HCT116 (cell line): ENCODE measurements at regions not wholly inside any gene's neighbourhood (a gene's known extent, or its start where the extent isn't known, plus 50 kb on each side); places are given as distances from the start of the nearest gene placed in this dataset.

Experiments
- ATAC-seq: fragments of 200-7000 bp; cut with Tn5 transposase; 2 replicates; pipeline ENCODE4 v1.9.1; 2020; ENCODE audit warnings: mild to moderate bottlenecking, moderate library complexity
- BruUV-seq: library from RNA; stranded (reverse); fragments of 400-500 nt; replicated peaks from 2 replicates; lab custom pipeline; 2021; lab: Mats Ljungman, UMichigan
- CTCF ChIA-PET: fragments of 300-600 bp; sonication (Branson Sonifier 250); formaldehyde crosslinking; loops from one replicate; lab custom pipeline; 2021; ENCODE audit warnings: antibody characterized with exemption; lab: Charles Lee
- POLR2A ChIA-PET: fragments of 300-600, 350-600 bp; sonication (Branson Sonifier 250); formaldehyde crosslinking; loops from one replicate; lab custom pipeline; 2021; ENCODE audit warnings: antibody characterized with exemption; lab: Charles Lee
- RAD21 ChIA-PET, 2 experiments: fragments of 300-600 bp; sonication (Branson Sonifier 250); formaldehyde crosslinking; loops; one replicate each; lab custom pipeline; 2023; ENCODE audit warnings: low total read pairs in 2 of 2; ENCODE audit not compliant: uncharacterized antibody in 2 of 2, unreplicated experiment in 2 of 2, low non-redundant PET in 1 of 2; lab: Charles Lee
- DNase-seq: peaks from one replicate; pipeline ENCODE4 v3.0.0-alpha.2; 2010; ENCODE audit warnings: low read depth, low spot score
- H2AFZ ChIP-seq: fragments of 200-600 bp; shearing (Covaris generic), sonication (generic); 2 replicates; pipeline ENCODE4 v1.6.1; 2017; ENCODE audit warnings: low read depth, mixed run types, mixed read lengths, antibody characterized with exemption, low read length; ENCODE audit not compliant: poor library complexity, severe bottlenecking
- H3K27ac ChIP-seq: 2 replicates; pipeline ENCODE4 v1.5.1; 2012; ENCODE audit warnings: low read depth, low read length
- H3K27me3 ChIP-seq: fragments of 200-600 bp; sonication (generic); 2 replicates; pipeline ENCODE4 v1.6.1; 2016; ENCODE audit warnings: mixed run types, low read length, mixed read lengths; ENCODE audit not compliant: insufficient read depth
- H3K36me3 ChIP-seq, 2 experiments: fragments of 200-500 bp in 1 of 2; fragments of 200-600 bp in 1 of 2; sonication (Bioruptor generic) in 1 of 2; sonication (generic) in 1 of 2; 2 replicates each; pipeline versions ENCODE4 v1.5.1 to v1.6.1; 2014 to 2016; ENCODE audit warnings: low read length in 2 of 2, inconsistent platforms in 1 of 2, mixed read lengths in 1 of 2, mixed run types in 1 of 2; ENCODE audit not compliant: insufficient read depth in 2 of 2, control insufficient read depth in 1 of 2
- H3K4me1 ChIP-seq, 2 experiments: fragments of 200-600 bp in 1 of 2; sonication (generic) in 1 of 2; 2 replicates each; pipeline versions ENCODE4 v1.5.1 to v1.6.1; 2012 to 2017; ENCODE audit warnings: low read length in 2 of 2, inconsistent platforms in 1 of 2, mild to moderate bottlenecking in 1 of 2, mixed read lengths in 1 of 2, mixed run types in 1 of 2, moderate library complexity in 1 of 2; ENCODE audit not compliant: insufficient read depth in 2 of 2, control insufficient read depth in 1 of 2
- H3K4me2 ChIP-seq: fragments of 200-600 bp; sonication (generic); 2 replicates; pipeline ENCODE4 v1.6.1; 2017; ENCODE audit warnings: mixed run types, low read length, mixed read lengths
- H3K4me3 ChIP-seq, 2 experiments: fragments of 200-600 bp in 1 of 2; sonication (generic) in 1 of 2; replicated peaks in 1 of 2; 2 replicates each; pipeline ENCODE4 v1.5.1; 2011 to 2016; ENCODE audit warnings: low read length in 2 of 2, control low read depth in 1 of 2, low read depth in 1 of 2, mild to moderate bottlenecking in 1 of 2, mixed read lengths in 1 of 2, mixed run types in 1 of 2
- H3K79me2 ChIP-seq: fragments of 200-600 bp; sonication (generic); 2 replicates; pipeline ENCODE4 v1.6.1; 2017; ENCODE audit warnings: mild to moderate bottlenecking, mixed run types, low read length, moderate library complexity, mixed read lengths; ENCODE audit not compliant: insufficient read depth
- H3K9ac ChIP-seq: fragments of 200-600 bp; sonication (generic); 2 replicates; pipeline ENCODE4 v1.6.1; 2016; ENCODE audit warnings: low read length, mixed read lengths
- H3K9me2 ChIP-seq: fragments of 200-600 bp; sonication (generic), shearing (Covaris generic); 2 replicates; pipeline ENCODE4 v1.6.1; 2017; ENCODE audit warnings: mixed run types, mild to moderate bottlenecking, moderate library complexity; ENCODE audit not compliant: insufficient read depth
- H3K9me3 ChIP-seq, 2 experiments: fragments of 200-500 bp in 1 of 2; fragments of 200-600 bp in 1 of 2; sonication (Bioruptor generic) in 1 of 2; sonication (generic) in 1 of 2; 2 replicates each; pipeline ENCODE4 v1.6.1; 2014 to 2017; ENCODE audit warnings: low read length in 2 of 2, mixed read lengths in 2 of 2, inconsistent platforms in 1 of 2, low read depth in 1 of 2, mild to moderate bottlenecking in 1 of 2, mixed run types in 1 of 2, moderate library complexity in 1 of 2; ENCODE audit not compliant: control insufficient read depth in 1 of 2, insufficient read depth in 1 of 2
- H4K20me1 ChIP-seq: fragments of 200-600 bp; sonication (generic), shearing (Covaris generic); 2 replicates; pipeline ENCODE4 v1.6.1; 2017; ENCODE audit warnings: mixed run types, mild to moderate bottlenecking, moderate library complexity; ENCODE audit not compliant: insufficient read depth
- CTCF ChIP-seq, 3 experiments: fragments of 200-600 bp in 1 of 3; sonication (generic) in 1 of 3; IDR thresholded peaks in 2 of 3; conservative IDR thresholded peaks in 1 of 3; 2 replicates each; pipeline ENCODE4 v1.5.1; 2012 to 2017; ENCODE audit warnings: low read depth in 2 of 3, low read length in 2 of 3, antibody characterized with exemption in 1 of 3, borderline replicate concordance in 1 of 3, control low read depth in 1 of 3, mild to moderate bottlenecking in 1 of 3, mixed read lengths in 1 of 3, mixed run types in 1 of 3, moderate library complexity in 1 of 3; ENCODE audit not compliant: insufficient read depth in 1 of 3
- JUND ChIP-seq: IDR thresholded peaks from 2 replicates; pipeline ENCODE4 v1.6.1; 2012
- POLR2AphosphoS5 ChIP-seq: IDR thresholded peaks from 2 replicates; pipeline ENCODE4 v1.6.1; 2011; ENCODE audit warnings: mild to moderate bottlenecking, low read depth, low read length, moderate library complexity
- SRF ChIP-seq: IDR thresholded peaks from 2 replicates; pipeline ENCODE4 v1.6.1; 2012; ENCODE audit warnings: low read depth
- TCF7L2 ChIP-seq: IDR thresholded peaks from 2 replicates; pipeline ENCODE4 v1.7.0; 2011; ENCODE audit warnings: borderline replicate concordance, inconsistent platforms; ENCODE audit not compliant: insufficient read depth, insufficient read length; ENCODE audit errors: extremely low read depth
- YY1 ChIP-seq: IDR thresholded peaks from 2 replicates; pipeline ENCODE4 v1.6.1; 2011; ENCODE audit warnings: low read length, low read depth, moderate library complexity, mild to moderate bottlenecking; ENCODE audit not compliant: insufficient replicate concordance; ENCODE audit errors: extremely low read depth
- ZFX ChIP-seq: fragments of 450-650 bp; IDR thresholded peaks from 2 replicates; pipeline ENCODE4 v1.6.1; 2017
- intact Hi-C: fragments of 100-400 bp; cut with micrococcal nuclease; formaldehyde crosslinking; loops from 2 replicates; pipeline ENCODE4 v1.10.0; 2022
- TF ChIP-seq, protein P1 (sequence below): IDR thresholded peaks from 2 replicates; pipeline ENCODE4 v1.6.1; 2012; ENCODE audit warnings: low read depth

- Histone ChIP-seq H3K9ac (no peak overlapping the region), H3K79me2 (no peaks in the 10 kb centered on the region), H3K9me3 (peaks cover 0 to 6% of the 10 kb centered on the region in 2 experiments; a peak in 2 of 4 replicates), H3K4me2 (no peak overlapping the region), H3K27me3 (no peaks in the 10 kb centered on the region), H3K27ac (no peak overlapping the region), H2AFZ (no peak overlapping the region), H4K20me1 (no peaks in the 10 kb centered on the region), H3K9me2 (no peaks in the 10 kb centered on the region), H3K4me1 (no peaks in the 10 kb centered on the region), H3K4me3 (no peak overlapping the region), H3K36me3 (no peaks in the 10 kb centered on the region)
- DNase-seq (no peak), ATAC-seq (no peak)
- intact Hi-C loops, result no loop called here
- ChIA-PET POLR2A (no interaction called here), CTCF (no interaction called here), RAD21 (no interaction called here)
- no TSS peak for BruUV-seq
- no peak for TF ChIP-seq TCF7L2
- TF ChIP-seq, protein P1, sequence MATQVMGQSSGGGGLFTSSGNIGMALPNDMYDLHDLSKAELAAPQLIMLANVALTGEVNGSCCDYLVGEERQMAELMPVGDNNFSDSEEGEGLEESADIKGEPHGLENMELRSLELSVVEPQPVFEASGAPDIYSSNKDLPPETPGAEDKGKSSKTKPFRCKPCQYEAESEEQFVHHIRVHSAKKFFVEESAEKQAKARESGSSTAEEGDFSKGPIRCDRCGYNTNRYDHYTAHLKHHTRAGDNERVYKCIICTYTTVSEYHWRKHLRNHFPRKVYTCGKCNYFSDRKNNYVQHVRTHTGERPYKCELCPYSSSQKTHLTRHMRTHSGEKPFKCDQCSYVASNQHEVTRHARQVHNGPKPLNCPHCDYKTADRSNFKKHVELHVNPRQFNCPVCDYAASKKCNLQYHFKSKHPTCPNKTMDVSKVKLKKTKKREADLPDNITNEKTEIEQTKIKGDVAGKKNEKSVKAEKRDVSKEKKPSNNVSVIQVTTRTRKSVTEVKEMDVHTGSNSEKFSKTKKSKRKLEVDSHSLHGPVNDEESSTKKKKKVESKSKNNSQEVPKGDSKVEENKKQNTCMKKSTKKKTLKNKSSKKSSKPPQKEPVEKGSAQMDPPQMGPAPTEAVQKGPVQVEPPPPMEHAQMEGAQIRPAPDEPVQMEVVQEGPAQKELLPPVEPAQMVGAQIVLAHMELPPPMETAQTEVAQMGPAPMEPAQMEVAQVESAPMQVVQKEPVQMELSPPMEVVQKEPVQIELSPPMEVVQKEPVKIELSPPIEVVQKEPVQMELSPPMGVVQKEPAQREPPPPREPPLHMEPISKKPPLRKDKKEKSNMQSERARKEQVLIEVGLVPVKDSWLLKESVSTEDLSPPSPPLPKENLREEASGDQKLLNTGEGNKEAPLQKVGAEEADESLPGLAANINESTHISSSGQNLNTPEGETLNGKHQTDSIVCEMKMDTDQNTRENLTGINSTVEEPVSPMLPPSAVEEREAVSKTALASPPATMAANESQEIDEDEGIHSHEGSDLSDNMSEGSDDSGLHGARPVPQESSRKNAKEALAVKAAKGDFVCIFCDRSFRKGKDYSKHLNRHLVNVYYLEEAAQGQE, result no peak
Measured at GRCh38 chr7:136617176-136617575, 251.3 kb upstream of the CHRM2 start.

- DNase-seq (no peak), ATAC-seq (no peak)
- no peak overlapping the region for H3K27ac ChIP-seq
- ChIA-PET CTCF (no interaction called here), RAD21 (no interaction called here), POLR2A (no interaction called here)
- H2AFZ ChIP-seq, result no peak overlapping the region
- no peaks in the 10 kb centered on the region for H3K4me1 ChIP-seq
- H3K4me3 ChIP-seq, result no peak overlapping the region
- no peaks in the 10 kb centered on the region for H4K20me1 ChIP-seq
- H3K9ac ChIP-seq, result no peak overlapping the region
- BruUV-seq, result no TSS peak
- no peaks in the 10 kb centered on the region for H3K79me2 ChIP-seq
- H3K4me2 ChIP-seq, result no peak overlapping the region
- H3K27me3 ChIP-seq, result no peaks in the 10 kb centered on the region
- intact Hi-C loops, result no loop called here
- H3K9me3 ChIP-seq, result peaks cover 0 to 5% of the 10 kb centered on the region in 2 experiments; a peak in 2 of 4 replicates
- H3K36me3 ChIP-seq, result no peaks in the 10 kb centered on the region
- H3K9me2 ChIP-seq, result no peaks in the 10 kb centered on the region
- TF ChIP-seq JUND (no peak), CTCF (IDR thresholded peaks at IDR 0.05 in 2 of 3, conservative IDR thresholded peaks at IDR 0.05 in 1 of 3; ENCODE audit: borderline replicate concordance in 1 of 3, insufficient read depth in 1 of 3, low read depth in 2 of 3, low read length in 2 of 3) (no peak), SRF (no peak), POLR2AphosphoS5 (no peak), YY1 (no peak), ZFX (no peak)
- TF ChIP-seq, protein P1, result no peak
Measured at GRCh38 chr7:136605532-136606329, 262.7 kb upstream of the CHRM2 start.
